K562 (cell line): ENCODE measurements at regions not wholly inside any gene's neighbourhood (a gene's known extent, or its start where the extent isn't known, plus 50 kb on each side); places are given as distances from the start of the nearest gene placed in this dataset.
A peak's percentile ranks its signal among the peaks of the same experiment; 100 is the strongest.

Experiments
- ATAC-seq: fragments of 200-7000 bp; cut with Tn5 transposase; 3 replicates; pipeline ENCODE4 v1.9.1; 2020; ENCODE audit warnings: moderate library complexity
- BruUV-seq: library from RNA; stranded (reverse); fragments of 400-500 nt; replicated peaks from 2 replicates; lab custom pipeline; 2021; lab: Mats Ljungman, UMichigan
- CTCF ChIA-PET: fragments of 300-600 bp; formaldehyde crosslinking; extraction: SDS; loops from one replicate; lab custom pipeline; 2021; ENCODE audit warnings: low intra/inter-chr PET ratio; lab: Yijun Ruan, JAX
- POLR2A ChIA-PET: fragments of 300-600, 350-650 bp; sonication (Branson Sonifier 250); formaldehyde crosslinking; extraction: SDS; loops from one replicate; lab custom pipeline; 2021; ENCODE audit warnings: antibody characterized with exemption, inconsistent platforms; lab: Yijun Ruan, JAX
- DNase-seq, 4 experiments: peaks; one replicate each; pipeline versions ENCODE4 v3.0.0 to v3.0.0-alpha.2; 2011 to 2018; ENCODE audit warnings: low spot score in 3 of 4, mixed read lengths in 3 of 4; ENCODE audit errors: extremely low read depth in 1 of 4
- FAIRE-seq: peaks from 2 replicates; lab custom pipeline; 2011; peaks lifted over from hg19 to GRCh38; lab: Jason Lieb, UNC
- H2AFZ ChIP-seq: 2 replicates; pipeline ENCODE4 v1.6.0; 2011; ENCODE audit warnings: low read depth, low read length, control low read depth, inconsistent platforms
- H3K27ac ChIP-seq: fragments of 200-600 bp; 3 replicates; pipeline ENCODE4 v1.8.0; 2011; ENCODE audit warnings: low read depth, mild to moderate bottlenecking, control low read depth, inconsistent platforms, low read length, moderate library complexity, mixed read lengths; ENCODE audit errors: extremely low read depth
- H3K27me3 ChIP-seq, 2 experiments: fragments of 300-600 bp in 1 of 2; 2 replicates in 1 of 2; 3 replicates in 1 of 2; pipeline versions ENCODE4 v1.6.0 to v1.8.0; 2011; ENCODE audit warnings: inconsistent platforms in 2 of 2, low read length in 2 of 2, mild to moderate bottlenecking in 1 of 2, mixed read lengths in 1 of 2, moderate library complexity in 1 of 2; ENCODE audit not compliant: control insufficient read depth in 2 of 2, insufficient read depth in 2 of 2
- H3K36me3 ChIP-seq: fragments of 300-600 bp; 3 replicates; pipeline ENCODE4 v1.8.0; 2011; ENCODE audit warnings: mild to moderate bottlenecking, low read length, inconsistent platforms; ENCODE audit not compliant: control insufficient read depth, insufficient read depth
- H3K4me1 ChIP-seq, 2 experiments: fragments of 200-600 bp in 1 of 2; replicated peaks in 1 of 2; 2 replicates in 1 of 2; 3 replicates in 1 of 2; pipeline versions ENCODE4 v1.5.1 to v1.8.0; 2011; ENCODE audit warnings: inconsistent platforms in 2 of 2, low read length in 2 of 2, mild to moderate bottlenecking in 1 of 2, mixed read lengths in 1 of 2, moderate library complexity in 1 of 2; ENCODE audit not compliant: control insufficient read depth in 2 of 2, insufficient read depth in 2 of 2
- H3K4me2 ChIP-seq: 2 replicates; pipeline ENCODE4 v1.6.1; 2011; ENCODE audit warnings: low read length, control low read depth, inconsistent platforms, mixed read lengths; ENCODE audit not compliant: insufficient read depth
- H3K4me3 ChIP-seq: fragments of 200-600 bp; sonication (generic), shearing (Covaris generic); 2 replicates; pipeline ENCODE4 v1.5.1; 2016; ENCODE audit warnings: control low read depth, inconsistent platforms
- H3K79me2 ChIP-seq: fragments of 200-600 bp; 3 replicates; pipeline ENCODE4 v1.8.0; 2011; ENCODE audit warnings: low read length, inconsistent platforms; ENCODE audit not compliant: control insufficient read depth, insufficient read depth
- H3K9ac ChIP-seq, 2 experiments: 2 replicates each; pipeline versions ENCODE4 v1.6.0 to v1.6.1; 2011; ENCODE audit warnings: low read depth in 2 of 2, low read length in 2 of 2, control low read depth in 1 of 2, inconsistent platforms in 1 of 2, mild to moderate bottlenecking in 1 of 2, mixed read lengths in 1 of 2; ENCODE audit not compliant: insufficient read depth in 1 of 2
- H3K9me1 ChIP-seq: one replicate; pipeline ENCODE4 v1.6.0; 2011; ENCODE audit warnings: inconsistent platforms, mild to moderate bottlenecking, low read length, moderate library complexity; ENCODE audit not compliant: control insufficient read depth, insufficient read depth
- H3K9me3 ChIP-seq: replicated peaks from 2 replicates; pipeline ENCODE4 v1.5.1; 2011; ENCODE audit warnings: low read depth, low read length, inconsistent platforms; ENCODE audit not compliant: control insufficient read depth, insufficient read depth
- H4K20me1 ChIP-seq: replicated peaks from 2 replicates; pipeline ENCODE4 v1.6.1; 2011; ENCODE audit warnings: low read length, inconsistent platforms, mixed read lengths; ENCODE audit not compliant: control insufficient read depth, insufficient read depth
- C11orf30 ChIP-seq: fragments of 450-650 bp; IDR thresholded peaks from 2 replicates; pipeline ENCODE4 v1.6.1; 2016; ENCODE audit warnings: low read depth, mild to moderate bottlenecking
- CCNT2 ChIP-seq: IDR thresholded peaks from 2 replicates; pipeline ENCODE4 v1.6.1; 2011; ENCODE audit warnings: borderline replicate concordance, low read depth, mild to moderate bottlenecking, moderate library complexity, mixed read lengths, low read length; ENCODE audit not compliant: insufficient read length; ENCODE audit errors: extremely low read depth
- ILK ChIP-seq: fragments of 450-650 bp; IDR thresholded peaks from 2 replicates; pipeline ENCODE4 v1.6.1; 2016; ENCODE audit warnings: missing genetic modification characterization, low read depth, mild to moderate bottlenecking, missing compliant biosample characterization, moderate library complexity, borderline replicate concordance
- MYC ChIP-seq, 2 experiments: fragments of 250-450 bp in 1 of 2; sonication (Bioruptor Pico) in 1 of 2; IDR thresholded peaks; 2 replicates each; pipeline versions ENCODE4 v1.5.1 to v1.6.1; 2012 to 2021; ENCODE audit warnings: low read depth in 2 of 2, borderline replicate concordance in 1 of 2, improper control_type of control experiment in 1 of 2, low read length in 1 of 2, mild to moderate bottlenecking in 1 of 2, moderate library complexity in 1 of 2
- NCOA1 ChIP-seq: fragments of 450-650 bp; IDR thresholded peaks from 2 replicates; pipeline ENCODE4 v1.6.1; 2016; ENCODE audit warnings: low read depth
- NCOA4 ChIP-seq: fragments of 450-650 bp; IDR thresholded peaks from 2 replicates; pipeline ENCODE4 v1.6.1; 2018; ENCODE audit warnings: mild to moderate bottlenecking; ENCODE audit not compliant: partially characterized antibody
- PCBP1 ChIP-seq: fragments of 200-400 bp; formaldehyde crosslinking; IDR thresholded peaks from 2 replicates; pipeline ENCODE4 v1.6.1; 2018; ENCODE audit warnings: mild to moderate bottlenecking, low read depth, low read length; ENCODE audit not compliant: poor library complexity, severe bottlenecking
- PCBP2 ChIP-seq: fragments of 200-400 bp; formaldehyde crosslinking; IDR thresholded peaks from 2 replicates; pipeline ENCODE4 v1.6.1; 2018; ENCODE audit warnings: low read length, low read depth, mild to moderate bottlenecking, moderate library complexity; ENCODE audit not compliant: poor library complexity, severe bottlenecking
- RCOR1 ChIP-seq, 2 experiments: IDR thresholded peaks; 2 replicates each; pipeline ENCODE4 v1.6.1; 2012; ENCODE audit warnings: low read depth in 2 of 2, low read length in 2 of 2, borderline replicate concordance in 1 of 2, improper control_type of control experiment in 1 of 2
- RUNX1 ChIP-seq: sonication (generic); IDR thresholded peaks from 2 replicates; pipeline ENCODE4 v1.6.1; 2016; ENCODE audit warnings: antibody characterized with exemption, low read depth
- TEAD4 ChIP-seq, 2 experiments: sonication (generic) in 1 of 2; formaldehyde crosslinking in 1 of 2; IDR thresholded peaks; 2 replicates each; pipeline versions ENCODE4 v1.6.1 to v1.8.0; 2012 to 2022; ENCODE audit warnings: borderline replicate concordance in 1 of 2, inconsistent platforms in 1 of 2, low read length in 1 of 2, mild to moderate bottlenecking in 1 of 2, missing genetic modification reagents in 1 of 2
- ZNF324 ChIP-seq: fragments of 250-450 bp; sonication (Bioruptor Pico); IDR thresholded peaks from 2 replicates; pipeline ENCODE4 v1.4.0; 2020; ENCODE audit warnings: mild to moderate bottlenecking
- WGBS: fragments of 100-300 bp; shearing (Covaris generic); methylation state at CpG from one replicate; pipeline ENCODE4 v1.1.6; 2016; ENCODE audit warnings: low coverage, mixed read lengths; ENCODE audit not compliant: insufficient coverage; ENCODE audit errors: missing lambda C conversion rate; 5-methylcytosine and 5-hydroxymethylcytosine counted together
- in situ Hi-C: fragments of 300-500 bp; cut with MboI; formaldehyde crosslinking; loops from 4 replicates; pipeline ENCODE4 v1.15.0; 2018; ENCODE audit warnings: inconsistent platforms, mixed read lengths
- intact Hi-C: fragments of 100-400 bp; cut with micrococcal nuclease; formaldehyde crosslinking; loops from 2 replicates; pipeline ENCODE4 v1.14.2; 2022
- TF ChIP-seq, protein P1 (sequence below): fragments of 450-650 bp; IDR thresholded peaks from 2 replicates; pipeline ENCODE4 v1.6.1; 2017; ENCODE audit warnings: antibody characterized with exemption
- TF ChIP-seq, protein P2 (sequence below), 2 experiments: fragments of 200-800 bp in 1 of 2; sonication (Bioruptor generic) in 1 of 2; sonication (generic) in 1 of 2; formaldehyde crosslinking in 1 of 2; IDR thresholded peaks in 1 of 2; conservative IDR thresholded peaks in 1 of 2; 2 replicates each; pipeline versions ENCODE4 v1.5.0 to v1.6.1; 2016 to 2020; ENCODE audit warnings: missing compliant biosample characterization in 1 of 2, missing genetic modification characterization in 1 of 2, missing genetic modification reagents in 1 of 2
- TF ChIP-seq, protein P3 (sequence below): sonication (generic); formaldehyde crosslinking; IDR thresholded peaks from 2 replicates; pipeline ENCODE4 v1.8.0; 2022; ENCODE audit warnings: mild to moderate bottlenecking, missing genetic modification reagents

DNA sequence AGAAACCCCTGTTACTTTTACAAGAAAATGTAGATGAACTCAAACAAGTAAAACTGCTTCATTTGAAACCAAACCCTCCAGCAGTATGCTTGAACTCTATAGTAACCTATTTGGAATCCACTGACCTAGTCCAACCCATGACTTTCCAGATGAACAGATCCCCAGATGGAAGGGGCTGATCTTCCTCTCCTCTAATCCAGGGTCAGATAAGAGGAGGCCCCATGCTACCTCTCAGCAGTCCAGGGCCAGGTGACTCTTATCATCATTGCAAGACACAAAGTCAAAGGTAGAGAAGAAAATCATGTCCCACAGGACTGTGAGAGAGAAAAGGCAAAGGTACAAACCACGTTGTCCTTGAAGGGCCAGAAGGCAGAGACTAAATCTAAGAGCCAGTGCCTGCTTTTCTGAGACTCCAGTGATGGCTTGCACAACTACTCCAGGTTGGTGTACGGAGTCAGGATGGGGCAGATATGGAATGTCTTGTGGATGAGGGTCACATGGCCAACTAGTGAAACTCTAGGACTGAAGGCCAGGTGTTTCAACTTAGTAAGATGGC lies 81.4 kb upstream of the MYLIP start:
- CTCF ChIA-PET = no interaction called here
- no peak for FAIRE-seq
- H3K9me1 ChIP-seq = no peaks in the 10 kb centered on the region
- peak; percentile 54; the same call in 1 of the 2 replicates for TF ChIP-seq NCOA1
- TF ChIP-seq, protein P1, sequence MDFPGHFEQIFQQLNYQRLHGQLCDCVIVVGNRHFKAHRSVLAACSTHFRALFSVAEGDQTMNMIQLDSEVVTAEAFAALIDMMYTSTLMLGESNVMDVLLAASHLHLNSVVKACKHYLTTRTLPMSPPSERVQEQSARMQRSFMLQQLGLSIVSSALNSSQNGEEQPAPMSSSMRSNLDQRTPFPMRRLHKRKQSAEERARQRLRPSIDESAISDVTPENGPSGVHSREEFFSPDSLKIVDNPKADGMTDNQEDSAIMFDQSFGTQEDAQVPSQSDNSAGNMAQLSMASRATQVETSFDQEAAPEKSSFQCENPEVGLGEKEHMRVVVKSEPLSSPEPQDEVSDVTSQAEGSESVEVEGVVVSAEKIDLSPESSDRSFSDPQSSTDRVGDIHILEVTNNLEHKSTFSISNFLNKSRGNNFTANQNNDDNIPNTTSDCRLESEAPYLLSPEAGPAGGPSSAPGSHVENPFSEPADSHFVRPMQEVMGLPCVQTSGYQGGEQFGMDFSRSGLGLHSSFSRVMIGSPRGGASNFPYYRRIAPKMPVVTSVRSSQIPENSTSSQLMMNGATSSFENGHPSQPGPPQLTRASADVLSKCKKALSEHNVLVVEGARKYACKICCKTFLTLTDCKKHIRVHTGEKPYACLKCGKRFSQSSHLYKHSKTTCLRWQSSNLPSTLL = peak; percentile 81; the same call in 1 of the 2 replicates
- TF ChIP-seq PCBP1 = no peak
- no peak for TF ChIP-seq ZNF324
- no peak for TF ChIP-seq C11orf30
- no peak for TF ChIP-seq PCBP2
- peak; percentile 39; the same call in 1 of the 2 replicates for TF ChIP-seq MYC (IDR thresholded peaks at IDR 0.05; ENCODE audit: low read depth, low read length)
- TF ChIP-seq MYC (CRISPR knock-in tag; IDR thresholded peaks at IDR 0.05; ENCODE audit: borderline replicate concordance, low read depth) = no peak
- TF ChIP-seq RCOR1 (IDR thresholded peaks at IDR 0.05; ENCODE audit: borderline replicate concordance in 1 of 2, low read depth in 2 of 2, low read length in 2 of 2) = peak in 1 of 2 experiments; percentile 87; a peak in 2 of 4 replicates
- TF ChIP-seq, protein P2, sequence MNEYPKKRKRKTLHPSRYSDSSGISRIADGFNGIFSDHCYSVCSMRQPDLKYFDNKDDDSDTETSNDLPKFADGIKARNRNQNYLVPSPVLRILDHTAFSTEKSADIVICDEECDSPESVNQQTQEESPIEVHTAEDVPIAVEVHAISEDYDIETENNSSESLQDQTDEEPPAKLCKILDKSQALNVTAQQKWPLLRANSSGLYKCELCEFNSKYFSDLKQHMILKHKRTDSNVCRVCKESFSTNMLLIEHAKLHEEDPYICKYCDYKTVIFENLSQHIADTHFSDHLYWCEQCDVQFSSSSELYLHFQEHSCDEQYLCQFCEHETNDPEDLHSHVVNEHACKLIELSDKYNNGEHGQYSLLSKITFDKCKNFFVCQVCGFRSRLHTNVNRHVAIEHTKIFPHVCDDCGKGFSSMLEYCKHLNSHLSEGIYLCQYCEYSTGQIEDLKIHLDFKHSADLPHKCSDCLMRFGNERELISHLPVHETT (CRISPR knock-in tag; conservative IDR thresholded peaks at IDR 0.05 in 1 of 2, IDR thresholded peaks at IDR 0.05 in 1 of 2) = 0 out of 4 replicates have a peak, but pooled peaks of 1 of the 2 experiments have one; percentile 18
- TF ChIP-seq RUNX1 = 0 out of 2 replicates have a peak, but pooled peaks have one; percentile 40
- no peak for TF ChIP-seq NCOA4
- peak; percentile 59 for TF ChIP-seq CCNT2
- TF ChIP-seq, protein P3, sequence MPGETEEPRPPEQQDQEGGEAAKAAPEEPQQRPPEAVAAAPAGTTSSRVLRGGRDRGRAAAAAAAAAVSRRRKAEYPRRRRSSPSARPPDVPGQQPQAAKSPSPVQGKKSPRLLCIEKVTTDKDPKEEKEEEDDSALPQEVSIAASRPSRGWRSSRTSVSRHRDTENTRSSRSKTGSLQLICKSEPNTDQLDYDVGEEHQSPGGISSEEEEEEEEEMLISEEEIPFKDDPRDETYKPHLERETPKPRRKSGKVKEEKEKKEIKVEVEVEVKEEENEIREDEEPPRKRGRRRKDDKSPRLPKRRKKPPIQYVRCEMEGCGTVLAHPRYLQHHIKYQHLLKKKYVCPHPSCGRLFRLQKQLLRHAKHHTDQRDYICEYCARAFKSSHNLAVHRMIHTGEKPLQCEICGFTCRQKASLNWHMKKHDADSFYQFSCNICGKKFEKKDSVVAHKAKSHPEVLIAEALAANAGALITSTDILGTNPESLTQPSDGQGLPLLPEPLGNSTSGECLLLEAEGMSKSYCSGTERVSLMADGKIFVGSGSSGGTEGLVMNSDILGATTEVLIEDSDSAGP (CRISPR knock-in tag) = no peak
- TF ChIP-seq TEAD4 (IDR thresholded peaks at IDR 0.05; ENCODE audit: low read length) = peak; percentile 92
- no peak for TF ChIP-seq TEAD4 (CRISPR knock-in tag; IDR thresholded peaks at IDR 0.05; ENCODE audit: borderline replicate concordance)
- no peak for TF ChIP-seq ILK (tag)

More for the DNA sequence above, 81.4 kb upstream of the MYLIP start:
- intact Hi-C loops (no loop called here), in situ Hi-C loops (no loop called here)
- 37% methylated on average over 2 of the region's 2 CpGs for WGBS
- Histone ChIP-seq H2AFZ (peak overlapping the region; percentile 48), H3K27ac (peak overlapping the region; percentile 8; the same call in 1 of the 3 replicates), H3K4me3 (no peak overlapping the region), H3K4me2 (peak overlapping the region; percentile 42; the same call in 1 of the 2 replicates), H4K20me1 (no peaks in the 10 kb centered on the region), H3K9me3 (no peaks in the 10 kb centered on the region), H3K4me1 (peaks cover 11 to 53% of the 10 kb centered on the region in 2 experiments), H3K9ac (no peak overlapping the region), H3K79me2 (no peaks in the 10 kb centered on the region), H3K27me3 (no peaks in the 10 kb centered on the region), H3K36me3 (no peaks in the 10 kb centered on the region)
- POLR2A ChIA-PET = interaction anchor here (0.9 kb wide), 2 partner anchors 10 to 16 kb away, joined by 3 read pairs; no protein-coding TSS in a partner anchor
- BruUV-seq = no TSS peak
- ATAC-seq (peak; percentile 60), DNase-seq (peak; percentile 58 to 79 (median 73))
